ENCODE measurements at regions not wholly inside any gene's neighbourhood (a gene's known extent, or its start where the extent isn't known, plus 50 kb on each side); places are given as distances from the start of the nearest gene placed in this dataset.

DNA sequence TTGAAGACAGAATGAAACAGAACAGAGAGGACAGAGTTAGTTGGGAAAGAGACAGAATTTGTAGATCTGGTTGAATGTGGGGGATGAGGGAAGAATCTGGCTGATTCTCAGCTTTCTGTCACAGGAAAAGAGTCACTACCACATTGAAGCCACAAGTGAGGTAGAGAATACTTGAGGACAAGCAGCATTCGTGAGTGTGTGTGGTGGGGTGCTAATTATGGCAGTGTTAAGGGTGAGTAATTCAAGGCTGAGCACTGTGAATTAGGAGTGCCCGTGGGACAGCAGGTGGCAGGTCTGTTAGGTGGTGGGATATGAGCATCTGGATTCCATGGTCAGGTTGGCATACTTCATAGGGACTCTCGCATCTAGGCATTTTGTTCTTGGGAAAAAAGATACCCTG is 347.4 kb upstream of the PRICKLE1 start:
- TF ChIP-seq, protein P1, sequence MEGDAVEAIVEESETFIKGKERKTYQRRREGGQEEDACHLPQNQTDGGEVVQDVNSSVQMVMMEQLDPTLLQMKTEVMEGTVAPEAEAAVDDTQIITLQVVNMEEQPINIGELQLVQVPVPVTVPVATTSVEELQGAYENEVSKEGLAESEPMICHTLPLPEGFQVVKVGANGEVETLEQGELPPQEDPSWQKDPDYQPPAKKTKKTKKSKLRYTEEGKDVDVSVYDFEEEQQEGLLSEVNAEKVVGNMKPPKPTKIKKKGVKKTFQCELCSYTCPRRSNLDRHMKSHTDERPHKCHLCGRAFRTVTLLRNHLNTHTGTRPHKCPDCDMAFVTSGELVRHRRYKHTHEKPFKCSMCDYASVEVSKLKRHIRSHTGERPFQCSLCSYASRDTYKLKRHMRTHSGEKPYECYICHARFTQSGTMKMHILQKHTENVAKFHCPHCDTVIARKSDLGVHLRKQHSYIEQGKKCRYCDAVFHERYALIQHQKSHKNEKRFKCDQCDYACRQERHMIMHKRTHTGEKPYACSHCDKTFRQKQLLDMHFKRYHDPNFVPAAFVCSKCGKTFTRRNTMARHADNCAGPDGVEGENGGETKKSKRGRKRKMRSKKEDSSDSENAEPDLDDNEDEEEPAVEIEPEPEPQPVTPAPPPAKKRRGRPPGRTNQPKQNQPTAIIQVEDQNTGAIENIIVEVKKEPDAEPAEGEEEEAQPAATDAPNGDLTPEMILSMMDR (IDR thresholded peaks at IDR 0.05), result no peak
- no peak for TF ChIP-seq CREM (CRISPR knock-in tag; IDR thresholded peaks at IDR 0.05)

Measured in WTC11 (cell line).